ENCODE measurements at regions not wholly inside any gene's neighbourhood (a gene's known extent, or its start where the extent isn't known, plus 50 kb on each side); places are given as distances from the start of the nearest gene placed in this dataset.

GRCh38 chr15:101539930-101540329, 50.4 kb upstream of the PCSK6 start:
- H3K4ac ChIP-seq (ENCODE audit: low read depth, low read length): no peak overlapping the region
- H3K4me1 Mint-ChIP-seq: no peaks in the 10 kb centered on the region
- H2BK15ac ChIP-seq (ENCODE audit: low read depth, low read length): no peak overlapping the region
- H3K27me3 Mint-ChIP-seq (ENCODE audit: low read depth): peaks cover 6% of the 10 kb centered on the region
- H3K4me2 ChIP-seq (ENCODE audit: insufficient read depth, insufficient read length, low read length): no peak overlapping the region
- no peak overlapping the region for H2BK20ac ChIP-seq (ENCODE audit: low read depth, low read length, poor library complexity, severe bottlenecking)
- no peak overlapping the region for H2BK12ac ChIP-seq (ENCODE audit: insufficient read length, low read depth, low read length)
- no peak overlapping the region for H4K8ac ChIP-seq (replicated peaks; ENCODE audit: insufficient read length, low read depth, low read length)
- no peaks in the 10 kb centered on the region for H3K27me3 ChIP-seq (ENCODE audit: insufficient read depth, low read length)
- no peak overlapping the region for H3K23ac ChIP-seq (ENCODE audit: insufficient read length, low read depth, low read length)
- H3K4me3 Mint-ChIP-seq: no peak overlapping the region
- peaks cover 4 to 9% of the 10 kb centered on the region in 2 experiments; a peak in 3 of 5 replicates for H3K9me3 Mint-ChIP-seq
- no peak overlapping the region for H3T11ph ChIP-seq (ENCODE audit: low read length)
- peak; percentile 5 for DNase-seq
- H3K56ac ChIP-seq (ENCODE audit: insufficient read length, low read depth, low read length): no peak overlapping the region
- no peak overlapping the region for H2AK5ac ChIP-seq (ENCODE audit: insufficient read length, low read length)
- no peak overlapping the region for H2AFZ ChIP-seq (ENCODE audit: low read length)
- no peak overlapping the region for H3K27ac ChIP-seq (ENCODE audit: insufficient read length, low read depth, low read length)
- H3K9ac ChIP-seq (ENCODE audit: extremely low read depth, insufficient read length, low read length): no peak overlapping the region
- no peak overlapping the region for H3K14ac ChIP-seq (ENCODE audit: insufficient read depth, low read length)
- H3K79me2 ChIP-seq (ENCODE audit: insufficient read depth, low read length): no peaks in the 10 kb centered on the region
- no peak overlapping the region for H4K5ac ChIP-seq (ENCODE audit: insufficient read length, low read depth, low read length)
- no peaks in the 10 kb centered on the region for H3K9me3 ChIP-seq (ENCODE audit: control insufficient read depth, low read depth, low read length)
- no peak overlapping the region for H2BK120ac ChIP-seq (ENCODE audit: low read depth, low read length, poor library complexity, severe bottlenecking)
- no peak overlapping the region for H3K18ac ChIP-seq (ENCODE audit: insufficient read length, low read depth, low read length)
- no peak for TF ChIP-seq CTCF (conservative IDR thresholded peaks at IDR 0.05)
- H3K79me1 ChIP-seq (ENCODE audit: insufficient read depth, low read depth, low read length, poor library complexity, severe bottlenecking): no peaks in the 10 kb centered on the region
- no peaks in the 10 kb centered on the region for H3K23me2 ChIP-seq (ENCODE audit: insufficient read length, low read depth, low read length, poor library complexity, severe bottlenecking)
- no peak overlapping the region for H3K27ac Mint-ChIP-seq
- H3K4me1 ChIP-seq (ENCODE audit: insufficient read depth, low read length): no peaks in the 10 kb centered on the region
- no CpG with 5 or more reads among the region's 7 CpGs for WGBS (ENCODE audit: extremely low coverage, insufficient read length, low lambda C conversion rate)
- H3K36me3 Mint-ChIP-seq (ENCODE audit: insufficient read depth in 1 of 3, low read depth in 3 of 3): no peaks in the 10 kb centered on the region; a peak in 1 of 7 replicates
- H4K20me1 ChIP-seq (ENCODE audit: control insufficient read depth, insufficient read depth, insufficient read length): no peaks in the 10 kb centered on the region
- no peak overlapping the region for H4K91ac ChIP-seq (ENCODE audit: insufficient read length, low read depth, low read length)
- H2BK5ac ChIP-seq (ENCODE audit: insufficient read length, low read length): no peak overlapping the region

Measured in H9 (cell line).